CD1c-positive myeloid dendritic cell (primary cell): ENCODE measurements at regions not wholly inside any gene's neighbourhood (a gene's known extent, or its start where the extent isn't known, plus 50 kb on each side); places are given as distances from the start of the nearest gene placed in this dataset.

ENCODE experiments used
- DNase-seq: peaks from one replicate; pipeline ENCODE4 v3.0.0-alpha.2; 2016; ENCODE audit errors: extremely low spot score

- DNase-seq = no peak
Observed at GRCh38 chr17:36864827-36865430, 72.3 kb upstream of the LHX1 start.

DNA sequence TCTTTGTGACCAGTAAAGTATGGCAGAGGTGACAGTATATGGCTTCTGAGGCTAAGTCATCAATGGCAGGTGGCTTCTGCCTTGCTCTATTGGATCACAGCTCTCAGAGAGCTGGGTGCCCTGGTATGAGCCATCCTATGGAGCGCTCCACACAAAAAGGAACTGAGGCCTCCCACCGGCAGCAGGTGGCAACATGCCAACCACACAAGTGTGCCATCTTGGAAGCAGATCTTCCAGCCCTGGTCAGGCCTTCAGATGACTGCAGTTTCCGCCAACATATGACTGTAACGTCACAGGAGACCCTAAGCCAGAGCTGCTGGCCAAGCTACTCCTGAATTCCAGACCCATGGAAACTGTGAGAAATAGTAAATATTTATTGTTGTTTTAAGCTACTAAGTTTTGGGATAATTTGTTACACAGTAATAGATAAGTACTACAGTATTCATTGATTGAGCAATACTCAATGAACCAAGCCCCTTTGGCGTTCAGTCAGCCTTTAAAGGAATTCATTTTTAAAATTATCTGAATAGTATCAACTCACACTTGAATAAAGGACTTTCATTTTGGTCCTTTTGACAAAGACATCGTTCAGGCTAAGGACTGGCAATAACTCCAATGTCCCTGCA lies 69.4 kb upstream of the LHX1 start:
- no peak for DNase-seq

DNA sequence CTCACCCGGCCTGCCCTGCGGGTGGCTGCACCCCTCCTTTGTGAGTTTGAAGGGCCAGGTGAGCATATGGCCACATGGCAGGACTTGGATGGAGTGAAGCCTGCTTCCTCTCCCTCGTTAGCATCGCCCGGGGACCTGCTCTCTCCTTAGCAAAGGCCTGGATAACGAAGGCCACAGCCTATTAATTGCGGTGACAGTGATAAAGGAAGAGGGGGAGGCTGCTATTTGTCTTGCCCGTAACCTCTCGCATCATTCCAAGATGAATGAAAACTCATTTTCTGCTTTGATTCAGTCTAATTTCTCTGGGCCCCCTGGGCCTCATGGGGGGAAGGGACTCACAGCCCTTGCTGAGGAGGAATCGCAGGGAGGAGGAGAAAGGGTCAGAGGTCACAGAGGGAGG lies 68.5 kb upstream of the LHX1 start:
- DNase-seq = no peak

GRCh38 chr17:36869441-36869840 lies 67.8 kb upstream of the LHX1 start:
- DNase-seq = no peak

- DNase-seq = no peak
Observed at GRCh38 chr17:36869856-36870719, 67.2 kb upstream of the LHX1 start.

DNA sequence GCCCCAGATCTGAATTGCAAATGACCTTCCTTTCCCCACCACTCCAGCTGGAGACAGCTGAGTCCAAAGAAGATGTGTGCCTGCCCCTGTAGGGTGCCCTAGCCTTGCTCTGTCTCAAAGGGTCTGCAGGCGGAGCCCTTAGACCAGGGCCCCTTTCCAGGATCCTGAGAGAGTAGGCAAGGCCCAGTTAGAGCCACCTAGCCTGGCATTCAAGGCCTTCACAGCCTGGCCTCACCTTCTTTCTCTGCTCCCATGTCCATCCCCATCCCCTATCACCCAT lies 66.6 kb upstream of the LHX1 start:
- no peak for DNase-seq

GRCh38 chr17:36875698-36876293 lies 61.5 kb upstream of the LHX1 start:
- DNase-seq = no peak

DNA sequence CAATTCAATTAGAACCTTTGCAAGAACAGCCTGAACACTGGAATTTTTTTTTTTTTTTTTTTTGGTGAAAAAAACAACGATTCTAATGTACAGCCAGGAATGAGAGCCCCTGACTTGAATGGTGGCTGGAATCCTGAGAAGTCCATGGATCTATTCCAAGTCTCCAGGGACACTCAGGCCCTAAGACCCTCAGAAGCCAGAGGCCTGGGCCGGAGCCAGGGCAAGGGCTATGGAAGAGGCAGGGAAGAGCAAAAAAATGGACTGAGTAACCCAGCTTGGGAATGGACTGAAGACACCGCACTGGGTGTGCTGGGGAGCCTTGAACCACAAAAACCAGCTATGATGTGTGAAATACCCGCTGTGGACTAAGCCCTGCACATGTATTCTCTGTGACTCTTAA lies 60.3 kb upstream of the LHX1 start:
- DNase-seq = no peak

DNA sequence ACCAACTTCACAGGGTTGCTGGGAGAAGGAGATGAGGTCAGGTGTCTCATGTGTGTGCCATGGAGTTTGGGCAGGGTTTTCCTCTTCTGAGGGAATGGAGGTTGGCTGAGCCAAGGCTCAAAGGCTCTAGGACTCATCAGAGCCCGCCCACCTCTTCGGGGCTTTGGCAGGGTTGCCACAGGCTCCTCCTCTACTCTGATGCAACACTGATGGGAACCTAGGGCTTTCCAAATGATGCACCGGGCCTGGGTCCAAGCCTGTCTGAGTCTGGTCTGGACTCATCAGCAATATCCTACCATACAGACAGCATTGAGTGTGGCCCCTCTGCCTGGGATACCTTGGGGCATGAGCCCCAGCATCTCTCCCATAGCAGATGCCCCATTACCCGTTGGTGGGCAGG lies 59.5 kb upstream of the LHX1 start:
- no peak for DNase-seq

DNA sequence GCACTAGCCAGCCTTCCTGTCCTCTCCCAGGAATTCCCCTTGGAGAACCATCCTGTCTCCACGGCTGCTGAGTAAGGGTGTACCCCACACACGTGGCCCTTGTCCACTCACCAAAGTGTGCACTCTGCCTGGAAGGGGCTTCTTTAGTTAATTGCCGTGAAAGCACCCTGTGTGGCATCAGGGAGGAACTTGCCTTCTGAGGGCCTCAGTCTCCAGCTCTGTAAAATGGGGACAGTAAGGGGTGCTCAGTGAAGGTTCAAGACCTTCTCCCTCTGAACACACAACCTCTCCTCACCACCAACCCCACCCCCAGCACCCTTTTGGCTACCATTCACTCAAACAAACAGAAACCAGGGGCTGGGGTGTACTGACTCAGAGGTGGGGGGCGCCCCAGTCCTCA lies 59.1 kb upstream of the LHX1 start:
- no peak for DNase-seq

GRCh38 chr17:36879027-36879426 lies 58.2 kb upstream of the LHX1 start:
- no peak for DNase-seq

- no peak for DNase-seq
Observed at GRCh38 chr17:36879624-36880131, 57.6 kb upstream of the LHX1 start.

GRCh38 chr17:36880268-36880905 lies 56.9 kb upstream of the LHX1 start:
- no peak for DNase-seq

DNA sequence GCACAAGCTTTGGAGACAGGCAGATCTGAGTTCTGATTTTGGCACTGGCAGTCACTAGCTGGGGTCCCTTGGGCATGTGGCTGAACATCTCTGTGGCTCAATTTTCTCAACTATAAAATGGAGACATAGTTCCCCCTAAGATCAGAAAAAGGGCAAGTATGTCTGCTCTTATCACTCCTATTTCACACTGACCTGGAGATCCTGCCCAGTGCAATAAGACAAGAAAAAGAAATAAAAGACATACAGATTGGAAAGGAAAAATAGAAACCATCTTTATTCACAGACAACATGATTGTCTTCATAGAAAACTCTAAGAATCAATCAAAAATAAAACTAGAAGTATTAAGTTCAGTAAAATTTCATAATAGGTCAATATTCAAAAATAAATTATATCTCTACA lies 56.0 kb upstream of the LHX1 start:
- no peak for DNase-seq

DNA sequence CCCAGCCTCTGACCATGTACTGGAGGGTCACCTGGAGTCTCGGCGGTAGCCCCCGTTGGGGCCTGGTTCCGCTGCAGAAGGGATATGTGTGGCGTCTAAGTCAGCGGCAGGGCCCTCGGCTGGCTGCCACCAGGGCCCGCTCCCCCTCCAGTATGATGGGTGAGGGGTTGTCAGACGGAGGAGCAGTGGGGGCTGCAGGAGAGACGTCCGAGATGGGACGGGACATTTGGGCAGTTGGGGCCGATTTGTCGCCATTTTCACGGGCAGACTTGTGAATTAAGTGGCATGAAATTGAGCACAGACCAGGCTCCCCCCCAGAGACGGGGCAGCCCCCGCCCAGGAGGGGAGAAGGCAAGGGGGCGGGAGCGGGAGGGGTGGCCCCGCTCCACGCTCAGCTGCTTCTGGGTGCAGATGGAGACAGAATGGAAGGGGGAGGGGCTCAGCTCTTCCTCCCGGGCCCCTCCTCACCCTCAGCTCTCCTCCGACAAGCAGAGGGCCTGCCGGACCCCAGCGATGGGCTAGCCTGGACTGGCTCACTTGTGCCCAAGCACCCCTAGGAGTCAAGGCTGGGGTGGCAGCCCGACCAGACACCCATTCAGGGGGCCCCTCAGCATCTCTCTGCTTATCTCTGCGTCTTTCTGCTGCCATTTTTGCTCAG lies 52.7 kb upstream of the LHX1 start:
- DNase-seq = no peak

DNA sequence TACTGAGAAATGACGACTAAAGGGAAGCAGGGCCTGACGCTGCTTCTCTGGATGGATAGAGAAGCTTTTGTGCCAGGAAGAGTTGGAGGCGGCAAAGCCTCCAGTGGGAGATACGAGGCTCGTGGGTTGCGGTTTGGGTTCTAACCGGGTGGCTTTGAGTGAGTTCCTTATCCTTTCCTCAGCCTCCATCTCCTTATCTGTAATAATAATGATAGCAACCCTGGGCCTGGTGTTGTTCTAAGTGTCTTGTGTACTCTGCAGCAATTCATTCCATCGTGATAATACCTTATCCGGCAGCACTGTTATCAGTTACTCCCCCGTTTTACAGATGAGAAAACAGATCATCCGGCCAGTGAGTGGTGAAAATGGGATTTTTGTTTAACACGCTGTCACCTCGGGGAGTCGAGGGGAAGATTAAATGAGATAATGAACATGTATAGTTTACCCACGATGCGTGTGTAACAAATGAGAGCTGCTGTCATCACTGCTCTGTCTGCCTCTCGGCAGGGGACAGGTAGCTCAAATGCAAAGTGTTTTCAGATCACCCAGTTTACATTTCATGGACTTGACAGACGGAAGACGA lies 52.0 kb upstream of the LHX1 start:
- DNase-seq = no peak

DNA sequence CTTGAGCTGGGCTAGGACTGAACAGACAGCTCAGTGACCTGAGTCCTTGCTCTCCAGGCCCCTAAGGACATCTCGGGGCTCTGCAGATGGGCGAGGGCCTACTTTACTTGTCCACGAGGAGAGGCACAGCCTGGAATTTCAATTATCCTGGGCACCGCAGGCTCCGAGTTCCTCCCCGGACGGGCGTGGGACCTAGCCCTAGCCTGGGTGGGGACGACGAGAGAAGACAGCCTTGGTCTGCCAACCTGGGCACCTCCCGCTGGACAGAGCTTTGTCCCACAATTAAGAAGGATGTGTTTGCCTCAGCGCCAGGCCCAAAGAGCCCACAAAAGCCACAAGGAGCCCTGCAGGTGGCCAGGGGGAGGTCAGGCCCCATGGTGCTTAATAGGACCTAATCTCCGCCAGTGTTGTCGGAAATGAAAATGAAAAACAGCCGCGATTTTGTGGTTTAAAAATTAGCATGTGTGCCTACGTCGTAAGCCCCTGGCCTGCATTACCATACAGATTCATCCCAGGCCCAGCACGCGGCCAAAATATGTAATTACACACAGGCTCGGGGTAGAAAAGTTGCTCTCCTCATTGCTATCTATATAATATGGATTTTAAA lies 51.4 kb upstream of the LHX1 start:
- DNase-seq = no peak
